HUDEP-2 (cell line): ENCODE measurements at regions not wholly inside any gene's neighbourhood (a gene's known extent, or its start where the extent isn't known, plus 50 kb on each side); places are given as distances from the start of the nearest gene placed in this dataset.
"Not testable (repeated sequence)": the region's sequence is repeated elsewhere in the genome, so short reads cannot be mapped to it uniquely, and the experiment has no call there.

Experiments
- DNase-seq, 76 experiments: peaks; one replicate each; lab custom pipeline; 2025; ENCODE audit not compliant: unreplicated experiment in 76 of 76; lab: John Stamatoyannopoulos, UW

DNA sequence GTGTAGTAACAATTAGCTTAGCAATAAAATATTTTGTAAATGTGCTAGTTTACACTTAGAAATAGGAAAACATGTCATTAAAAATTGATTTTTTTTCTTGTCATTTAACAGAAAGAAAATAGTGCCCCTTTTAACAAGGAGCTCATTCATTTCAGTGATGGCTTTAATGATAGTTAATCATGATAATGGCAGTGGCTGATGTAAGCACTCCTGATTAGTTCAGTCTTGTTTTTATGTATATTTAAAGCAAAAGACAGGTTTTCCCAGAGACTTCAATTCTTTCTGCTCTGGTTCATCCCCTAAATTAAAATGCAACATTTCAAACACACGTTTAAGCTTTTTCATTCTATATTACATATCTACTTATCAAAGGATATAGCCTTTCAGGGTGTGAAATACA lies 1039.5 kb upstream of the PCDH7 start:
- DNase-seq: no peak

DNA sequence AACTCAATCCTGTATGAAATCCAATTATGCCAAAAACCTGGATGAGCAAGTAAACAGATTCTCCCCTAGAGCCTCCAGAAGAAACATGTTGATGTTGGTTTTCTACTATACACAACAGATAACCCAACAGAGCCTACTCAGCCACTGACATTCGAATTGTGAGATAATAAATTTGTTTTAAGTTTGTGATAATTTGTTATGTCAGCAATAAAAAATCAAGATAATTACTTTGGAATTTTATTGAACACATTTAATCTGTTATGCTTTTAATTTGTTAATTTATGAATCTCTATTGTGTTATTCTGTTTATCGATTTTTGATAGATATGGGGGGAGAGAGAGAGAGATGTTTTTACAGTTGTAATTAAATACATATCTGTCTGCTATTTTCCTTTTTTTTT lies 1016.1 kb upstream of the PCDH7 start:
- DNase-seq: no peak

GRCh38 chr4:29708473-29708872 lies 1011.7 kb upstream of the PCDH7 start:
- no peak for DNase-seq

DNA sequence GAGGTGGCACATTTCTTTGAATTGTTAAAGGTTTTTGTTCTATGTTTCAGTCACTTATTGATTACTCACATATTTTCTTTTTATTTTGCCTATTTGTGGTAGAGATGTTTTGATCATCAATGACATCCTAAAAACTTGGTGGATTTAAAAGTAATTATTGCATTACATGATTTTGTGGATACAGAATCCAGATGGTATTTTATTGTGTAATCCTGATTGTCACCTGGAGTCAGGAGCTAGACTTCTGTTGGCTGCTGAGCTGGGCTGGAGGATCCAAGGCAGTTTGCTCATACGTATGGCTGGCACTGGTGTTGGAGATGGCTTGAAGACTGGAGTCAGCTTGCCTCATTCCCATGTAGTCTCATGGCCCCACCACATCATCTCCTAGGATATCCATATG lies 1009.6 kb upstream of the PCDH7 start:
- no peak for DNase-seq

DNA sequence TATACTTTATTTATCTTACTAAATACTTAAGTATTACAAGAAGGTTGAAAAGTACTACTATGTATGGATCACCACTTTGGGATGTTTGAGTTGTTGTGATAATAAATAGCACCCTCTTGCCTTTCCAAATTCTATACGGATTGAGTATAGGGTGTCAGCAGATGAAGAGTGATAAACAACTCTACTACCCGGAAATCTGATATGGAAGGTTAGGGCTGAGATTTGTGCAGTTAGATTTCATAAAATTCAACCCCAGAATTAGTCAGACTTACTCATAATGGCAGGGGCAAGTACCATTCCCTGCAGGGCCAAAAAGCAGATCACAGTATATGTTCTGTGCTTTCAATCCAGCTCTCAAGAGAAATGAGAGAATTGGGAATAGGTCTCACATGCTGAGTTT lies 1008.9 kb upstream of the PCDH7 start:
- DNase-seq: no peak

GRCh38 chr4:29717287-29718057 lies 1002.7 kb upstream of the PCDH7 start:
- no peak for DNase-seq

- no peak for DNase-seq
Observed at GRCh38 chr4:29718136-29718535, 1002.0 kb upstream of the PCDH7 start.

GRCh38 chr4:29722253-29722652 lies 997.9 kb upstream of the PCDH7 start:
- no peak for DNase-seq

DNA sequence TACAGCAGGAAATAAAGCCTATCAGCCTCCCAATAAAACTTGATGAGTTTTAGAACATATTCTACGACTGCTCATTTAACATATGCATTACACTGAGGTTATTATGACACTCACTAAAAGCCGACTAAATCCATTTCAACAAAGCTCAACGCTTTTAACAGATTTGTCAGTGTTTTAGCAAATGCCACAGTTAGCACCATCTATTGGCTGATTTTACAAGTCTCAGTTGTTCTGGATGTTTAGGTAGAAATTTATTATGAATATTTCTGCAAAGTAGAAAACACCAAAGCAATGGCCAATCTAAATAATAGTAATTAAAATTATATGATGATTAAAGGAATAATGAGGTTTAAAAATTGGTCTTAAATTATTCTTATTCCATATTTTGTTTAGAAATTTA lies 993.2 kb upstream of the PCDH7 start:
- DNase-seq: no peak

- no peak for DNase-seq
Observed at GRCh38 chr4:29734343-29735213, 985.6 kb upstream of the PCDH7 start.

DNA sequence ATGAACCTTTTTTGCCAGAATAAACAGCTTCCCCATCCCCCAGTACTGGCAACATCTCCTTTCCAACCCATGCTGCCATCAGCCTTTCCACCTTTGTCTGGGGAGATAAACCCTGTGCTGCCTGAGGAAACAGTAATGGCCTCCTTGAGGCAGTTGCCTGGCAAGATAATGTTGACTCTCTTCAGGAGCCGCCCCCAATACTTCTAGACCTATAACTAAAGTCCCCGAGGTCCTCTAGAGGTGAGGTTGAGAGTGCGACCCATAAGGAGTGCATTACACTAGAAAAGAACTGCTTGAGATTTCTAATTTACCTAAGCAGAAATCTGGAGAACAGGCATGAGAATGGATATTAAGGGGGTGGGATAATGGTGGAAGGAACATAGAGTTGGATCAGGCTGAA lies 963.2 kb upstream of the PCDH7 start:
- peak in 1 of 76 experiments; percentile 4 for DNase-seq

DNA sequence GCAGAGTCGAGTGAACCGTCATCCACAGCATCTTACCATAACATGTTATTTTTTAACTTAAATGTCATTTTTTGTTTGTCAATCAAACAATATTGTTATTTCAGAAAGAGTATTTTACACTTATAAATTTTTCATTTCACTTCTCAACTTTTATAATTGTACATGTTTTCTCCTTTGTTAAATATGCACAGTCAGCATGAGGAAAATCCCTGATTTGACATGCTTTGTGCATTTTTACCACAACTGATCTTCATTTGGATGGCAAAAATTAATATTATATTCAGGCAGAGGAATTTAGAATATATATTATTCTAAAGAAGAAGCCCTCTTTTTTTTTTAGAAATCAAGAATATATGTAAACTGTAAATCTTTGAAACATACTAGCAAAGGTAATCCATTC lies 958.0 kb upstream of the PCDH7 start:
- no peak for DNase-seq

GRCh38 chr4:29770627-29771026 lies 949.5 kb upstream of the PCDH7 start:
- no peak for DNase-seq

DNA sequence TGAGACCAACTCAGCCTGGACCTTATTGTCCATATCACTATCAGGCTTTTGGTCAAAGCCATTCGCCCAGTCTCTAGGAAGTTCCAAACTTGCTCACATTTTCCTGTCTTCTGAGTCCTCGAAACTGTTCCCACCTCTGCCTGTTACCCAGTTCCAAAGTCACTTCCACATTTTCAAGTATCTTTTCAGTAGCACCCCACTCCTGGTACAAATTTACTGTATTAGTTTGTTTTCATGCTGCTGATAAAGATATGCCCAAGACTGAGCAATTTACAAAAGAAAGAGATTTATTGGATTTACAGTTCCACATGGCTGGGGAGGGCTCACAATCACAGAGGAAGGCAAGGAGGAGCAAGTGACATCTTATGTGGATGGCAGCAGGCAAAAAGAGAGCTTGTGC lies 932.0 kb upstream of the PCDH7 start:
- not testable (repeated sequence) for DNase-seq

- peak in 2 of 76 experiments; percentile 0 for DNase-seq
Observed at GRCh38 chr4:29805245-29805644, 914.9 kb upstream of the PCDH7 start.

- no peak for DNase-seq
Observed at GRCh38 chr4:29805916-29806480, 914.2 kb upstream of the PCDH7 start.

DNA sequence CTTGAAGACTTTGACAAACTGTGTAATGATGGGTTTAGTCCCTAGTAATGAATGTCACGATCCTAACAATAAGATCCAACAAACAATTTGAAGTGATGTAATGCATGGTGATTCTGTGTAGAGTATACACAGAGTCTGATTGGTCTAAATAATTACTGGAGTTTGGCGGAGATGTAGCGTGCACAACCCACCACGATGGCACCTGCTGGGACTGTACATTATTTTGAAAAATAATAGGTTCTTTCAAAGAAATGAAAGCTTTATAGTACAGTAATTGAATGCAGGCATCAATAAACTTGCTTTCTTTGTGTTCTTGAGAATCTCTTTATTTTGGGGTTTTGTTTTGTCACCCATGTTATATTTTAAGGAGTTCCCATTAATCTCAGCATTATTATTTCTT lies 902.2 kb upstream of the PCDH7 start:
- DNase-seq: no peak

- DNase-seq: no peak
Observed at GRCh38 chr4:29829067-29829466, 891.1 kb upstream of the PCDH7 start.

- no peak for DNase-seq
Observed at GRCh38 chr4:29852537-29852936, 867.6 kb upstream of the PCDH7 start.

- no peak for DNase-seq
Observed at GRCh38 chr4:29853833-29854232, 866.3 kb upstream of the PCDH7 start.

GRCh38 chr4:29861307-29861706 lies 858.9 kb upstream of the PCDH7 start:
- no peak for DNase-seq

GRCh38 chr4:29867412-29867811 lies 852.8 kb upstream of the PCDH7 start:
- DNase-seq: no peak
